ENCODE measurements at regions not wholly inside any gene's neighbourhood (a gene's known extent, or its start where the extent isn't known, plus 50 kb on each side); places are given as distances from the start of the nearest gene placed in this dataset.

- Histone ChIP-seq H3K79me2 (ENCODE audit: low read length) (no peaks in the 10 kb centered on the region), H3K9me2 (replicated peaks; ENCODE audit: low read length) (no peaks in the 10 kb centered on the region), H3K4me1 (ENCODE audit: insufficient read depth, low read length) (no peaks in the 10 kb centered on the region), H3K36me3 (ENCODE audit: low read depth, low read length) (no peaks in the 10 kb centered on the region), H3K4me2 (ENCODE audit: low read length) (no peak overlapping the region), H2AFZ (ENCODE audit: low read length) (no peak overlapping the region), H3K9ac (ENCODE audit: low read length) (no peak overlapping the region), H3K4me3 (ENCODE audit: low read length) (no peak overlapping the region), H3K27ac (ENCODE audit: low read length) (no peak overlapping the region), H3K27me3 (ENCODE audit: low read length) (no peaks in the 10 kb centered on the region), H3K9me3 (ENCODE audit: low read length) (no peaks in the 10 kb centered on the region), H3F3A (ENCODE audit: low read length, unreplicated experiment) (no peaks in the 10 kb centered on the region), H4K20me1 (ENCODE audit: low read length) (no peaks in the 10 kb centered on the region)
- intact Hi-C loops (cut with micrococcal nuclease), result no loop called here
- TF ChIP-seq, protein P1, sequence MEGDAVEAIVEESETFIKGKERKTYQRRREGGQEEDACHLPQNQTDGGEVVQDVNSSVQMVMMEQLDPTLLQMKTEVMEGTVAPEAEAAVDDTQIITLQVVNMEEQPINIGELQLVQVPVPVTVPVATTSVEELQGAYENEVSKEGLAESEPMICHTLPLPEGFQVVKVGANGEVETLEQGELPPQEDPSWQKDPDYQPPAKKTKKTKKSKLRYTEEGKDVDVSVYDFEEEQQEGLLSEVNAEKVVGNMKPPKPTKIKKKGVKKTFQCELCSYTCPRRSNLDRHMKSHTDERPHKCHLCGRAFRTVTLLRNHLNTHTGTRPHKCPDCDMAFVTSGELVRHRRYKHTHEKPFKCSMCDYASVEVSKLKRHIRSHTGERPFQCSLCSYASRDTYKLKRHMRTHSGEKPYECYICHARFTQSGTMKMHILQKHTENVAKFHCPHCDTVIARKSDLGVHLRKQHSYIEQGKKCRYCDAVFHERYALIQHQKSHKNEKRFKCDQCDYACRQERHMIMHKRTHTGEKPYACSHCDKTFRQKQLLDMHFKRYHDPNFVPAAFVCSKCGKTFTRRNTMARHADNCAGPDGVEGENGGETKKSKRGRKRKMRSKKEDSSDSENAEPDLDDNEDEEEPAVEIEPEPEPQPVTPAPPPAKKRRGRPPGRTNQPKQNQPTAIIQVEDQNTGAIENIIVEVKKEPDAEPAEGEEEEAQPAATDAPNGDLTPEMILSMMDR (conservative IDR thresholded peaks at IDR 0.05; ENCODE audit: low read depth, low read length), result no peak
- TF ChIP-seq EZH2 (IDR thresholded peaks at IDR 0.05; ENCODE audit: low read length, unreplicated experiment), result no peak
- TF ChIP-seq EZH2phosphoT487 (IDR thresholded peaks at IDR 0.05; ENCODE audit: borderline replicate concordance, low read length), result no peak
- BruUV-seq (replicated peaks), result no TSS peak
- ChIA-PET CTCF (no interaction called here), POLR2A (ENCODE audit: unreplicated experiment) (no interaction called here)
- no peak for DNase-seq
- ATAC-seq, result no peak
These were observed 1140.9 kb downstream of the BRD1 start for GRCh38 chr22:48686694-48687302.

- BruUV-seq (replicated peaks), result no TSS peak
- intact Hi-C loops (cut with micrococcal nuclease), result no loop called here
- Histone ChIP-seq H3K27me3 (ENCODE audit: low read length) (no peaks in the 10 kb centered on the region), H3K4me1 (ENCODE audit: insufficient read depth, low read length) (no peaks in the 10 kb centered on the region), H3K36me3 (ENCODE audit: low read depth, low read length) (no peaks in the 10 kb centered on the region), H4K20me1 (ENCODE audit: low read length) (no peaks in the 10 kb centered on the region), H3K27ac (ENCODE audit: low read length) (no peak overlapping the region), H2AFZ (ENCODE audit: low read length) (no peak overlapping the region), H3K9me2 (replicated peaks; ENCODE audit: low read length) (no peaks in the 10 kb centered on the region), H3K4me2 (ENCODE audit: low read length) (no peak overlapping the region), H3F3A (ENCODE audit: low read length, unreplicated experiment) (no peaks in the 10 kb centered on the region), H3K9ac (ENCODE audit: low read length) (no peak overlapping the region), H3K4me3 (ENCODE audit: low read length) (no peak overlapping the region), H3K9me3 (ENCODE audit: low read length) (no peaks in the 10 kb centered on the region), H3K79me2 (ENCODE audit: low read length) (no peaks in the 10 kb centered on the region)
- POLR2A ChIA-PET (ENCODE audit: unreplicated experiment), result no interaction called here
- CTCF ChIA-PET, result no interaction called here
- ATAC-seq, result no peak
- TF ChIP-seq EZH2phosphoT487 (IDR thresholded peaks at IDR 0.05; ENCODE audit: borderline replicate concordance, low read length), result no peak
- TF ChIP-seq, protein P1 (conservative IDR thresholded peaks at IDR 0.05; ENCODE audit: low read depth, low read length), result no peak
- no peak for TF ChIP-seq EZH2 (IDR thresholded peaks at IDR 0.05; ENCODE audit: low read length, unreplicated experiment)
- DNase-seq, result no peak
These were observed 1141.9 kb downstream of the BRD1 start for GRCh38 chr22:48685767-48686166.

GRCh38 chr22:48683640-48684039, 1144.0 kb downstream of the BRD1 start:
- no peak overlapping the region for H3K4me3 ChIP-seq (ENCODE audit: low read length)
- H2AFZ ChIP-seq (ENCODE audit: low read length), result no peak overlapping the region
- no peak for DNase-seq
- CTCF ChIA-PET, result no interaction called here
- no TSS peak for BruUV-seq (replicated peaks)
- no peaks in the 10 kb centered on the region for H4K20me1 ChIP-seq (ENCODE audit: low read length)
- no peaks in the 10 kb centered on the region for H3K79me2 ChIP-seq (ENCODE audit: low read length)
- no peaks in the 10 kb centered on the region for H3K4me1 ChIP-seq (ENCODE audit: insufficient read depth, low read length)
- TF ChIP-seq, protein P1 (conservative IDR thresholded peaks at IDR 0.05; ENCODE audit: low read depth, low read length), result no peak
- TF ChIP-seq EZH2 (IDR thresholded peaks at IDR 0.05; ENCODE audit: low read length, unreplicated experiment), result no peak
- TF ChIP-seq EZH2phosphoT487 (IDR thresholded peaks at IDR 0.05; ENCODE audit: borderline replicate concordance, low read length), result no peak
- intact Hi-C loops (cut with micrococcal nuclease), result no loop called here
- H3K9me2 ChIP-seq (replicated peaks; ENCODE audit: low read length), result no peaks in the 10 kb centered on the region
- POLR2A ChIA-PET (ENCODE audit: unreplicated experiment), result no interaction called here
- no peak overlapping the region for H3K27ac ChIP-seq (ENCODE audit: low read length)
- no peak overlapping the region for H3K4me2 ChIP-seq (ENCODE audit: low read length)
- no peaks in the 10 kb centered on the region for H3K9me3 ChIP-seq (ENCODE audit: low read length)
- no peaks in the 10 kb centered on the region for H3K27me3 ChIP-seq (ENCODE audit: low read length)
- H3K36me3 ChIP-seq (ENCODE audit: low read depth, low read length), result no peaks in the 10 kb centered on the region
- H3F3A ChIP-seq (ENCODE audit: low read length, unreplicated experiment), result no peaks in the 10 kb centered on the region
- ATAC-seq, result no peak
- no peak overlapping the region for H3K9ac ChIP-seq (ENCODE audit: low read length)

Data from PC-3 (cell line).